CD4-positive, alpha-beta memory T cell (primary cell): ENCODE measurements at regions not wholly inside any gene's neighbourhood (a gene's known extent, or its start where the extent isn't known, plus 50 kb on each side); places are given as distances from the start of the nearest gene placed in this dataset.
"Not testable (repeated sequence)": the region's sequence is repeated elsewhere in the genome, so short reads cannot be mapped to it uniquely, and the experiment has no call there.

ENCODE experiments used
- CTCF ChIA-PET: fragments of 350-600 bp; sonication (Branson Sonifier 250); formaldehyde crosslinking; loops from one replicate; lab custom pipeline; 2021; ENCODE audit warnings: inconsistent platforms; ENCODE audit not compliant: partially characterized antibody; lab: Charles Lee
- POLR2A ChIA-PET: fragments of 350-600 bp; sonication (Branson Sonifier 250); formaldehyde crosslinking; loops from one replicate; lab custom pipeline; 2021; ENCODE audit not compliant: partially characterized antibody; lab: Charles Lee
- DNase-seq, 5 donors: peaks; one replicate each; pipeline versions ENCODE4 v3.0.0 to v3.0.0-alpha.2; 2020 to 2022; ENCODE audit warnings: mixed read lengths in 1 of 5
- H3K27ac ChIP-seq: one replicate; pipeline ENCODE4 v1.7.0; 2013; ENCODE audit warnings: low read depth, low read length
- H3K27me3 ChIP-seq: 2 replicates; pipeline ENCODE4 v1.7.0; 2013; ENCODE audit warnings: mild to moderate bottlenecking, low read length, moderate library complexity; ENCODE audit not compliant: insufficient read depth
- H3K36me3 ChIP-seq: 2 replicates; pipeline ENCODE4 v1.7.0; 2013; ENCODE audit warnings: mild to moderate bottlenecking, low read length, moderate library complexity; ENCODE audit not compliant: insufficient read depth
- H3K4me1 ChIP-seq: 2 replicates; pipeline ENCODE4 v1.7.0; 2013; ENCODE audit warnings: mild to moderate bottlenecking, low read length, moderate library complexity; ENCODE audit not compliant: insufficient read depth
- H3K4me3 ChIP-seq, 2 donors: one replicate each; pipeline ENCODE4 v1.7.0; 2013; ENCODE audit warnings: low read length in 2 of 2, mild to moderate bottlenecking in 1 of 2
- H3K9me3 ChIP-seq, 2 donors: one replicate each; pipeline ENCODE4 v1.7.0; 2013; ENCODE audit warnings: low read length in 2 of 2, control low read depth in 1 of 2; ENCODE audit not compliant: control insufficient read depth in 1 of 2
- H3K27ac Mint-ChIP-seq, 7 donors: one replicate each; pipeline ENCODE4 v1.8.0; 2020 to 2021; ENCODE audit warnings: mixed read lengths in 7 of 7, mild to moderate bottlenecking in 6 of 7, inconsistent platforms in 3 of 7, moderate library complexity in 3 of 7
- H3K27me3 Mint-ChIP-seq, 2 donors: one replicate each; pipeline ENCODE4 v1.8.0; 2020 to 2021; ENCODE audit warnings: mixed read lengths in 2 of 2
- H3K36me3 Mint-ChIP-seq, 2 donors: one replicate each; pipeline ENCODE4 v1.8.0; 2020 to 2021; ENCODE audit warnings: mixed read lengths in 2 of 2, inconsistent platforms in 1 of 2, mild to moderate bottlenecking in 1 of 2
- H3K4me1 Mint-ChIP-seq, 4 donors: one replicate each; pipeline ENCODE4 v1.8.0; 2020 to 2021; ENCODE audit warnings: mixed read lengths in 4 of 4, mild to moderate bottlenecking in 1 of 4
- H3K4me3 Mint-ChIP-seq, 8 donors: one replicate each; pipeline ENCODE4 v1.8.0; 2020 to 2021; ENCODE audit warnings: mixed read lengths in 8 of 8, mild to moderate bottlenecking in 7 of 8, moderate library complexity in 6 of 8, inconsistent platforms in 3 of 8
- H3K9me3 Mint-ChIP-seq, 8 donors: one replicate each; pipeline ENCODE4 v1.8.0; 2020 to 2021; ENCODE audit warnings: mixed read lengths in 8 of 8, mild to moderate bottlenecking in 5 of 8, inconsistent platforms in 3 of 8, moderate library complexity in 1 of 8
- intact Hi-C: fragments of 100-400 bp; cut with micrococcal nuclease; formaldehyde crosslinking; loops from one replicate; pipeline ENCODE4 v1.15.1; 2023

DNA sequence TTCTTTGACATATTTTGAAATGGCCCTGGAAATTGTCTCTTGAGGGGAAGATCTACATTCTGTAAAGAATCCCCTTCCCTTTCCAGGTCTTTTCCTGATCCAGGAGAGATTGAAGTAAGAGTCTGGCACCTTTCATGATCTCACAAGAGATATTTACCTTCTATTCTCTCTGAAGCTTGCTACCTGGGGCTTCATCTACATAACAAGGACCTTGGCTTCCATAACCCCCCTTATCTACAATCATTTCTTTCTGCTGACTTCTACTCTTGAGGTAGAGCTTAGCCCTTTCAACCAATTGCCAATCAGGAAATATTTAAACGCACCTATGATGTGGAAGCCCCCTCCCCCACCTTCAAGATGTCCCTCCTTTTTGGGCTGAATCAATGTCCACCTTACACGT lies 383.7 kb upstream of the MAGEB18 start:
- Histone ChIP-seq H3K4me1 (no peaks in the 10 kb centered on the region), H3K36me3 (no peaks in the 10 kb centered on the region), H3K27me3 (no peaks in the 10 kb centered on the region), H3K9me3 (no peaks in the 10 kb centered on the region), H3K27ac (no peak overlapping the region), H3K4me3 (no peak overlapping the region)
- no peaks in the 10 kb centered on the region for H3K4me1 Mint-ChIP-seq
- no peaks in the 10 kb centered on the region for H3K27me3 Mint-ChIP-seq
- H3K27ac Mint-ChIP-seq: no peak overlapping the region
- CTCF ChIA-PET: no interaction called here
- no peak for DNase-seq
- no peak overlapping the region for H3K4me3 Mint-ChIP-seq
- POLR2A ChIA-PET: no interaction called here
- H3K9me3 Mint-ChIP-seq: peaks cover 0 to 3% (median 0%) of the 10 kb centered on the region in 8 donors
- H3K36me3 Mint-ChIP-seq: no peaks in the 10 kb centered on the region
- intact Hi-C loops: no loop called here

DNA sequence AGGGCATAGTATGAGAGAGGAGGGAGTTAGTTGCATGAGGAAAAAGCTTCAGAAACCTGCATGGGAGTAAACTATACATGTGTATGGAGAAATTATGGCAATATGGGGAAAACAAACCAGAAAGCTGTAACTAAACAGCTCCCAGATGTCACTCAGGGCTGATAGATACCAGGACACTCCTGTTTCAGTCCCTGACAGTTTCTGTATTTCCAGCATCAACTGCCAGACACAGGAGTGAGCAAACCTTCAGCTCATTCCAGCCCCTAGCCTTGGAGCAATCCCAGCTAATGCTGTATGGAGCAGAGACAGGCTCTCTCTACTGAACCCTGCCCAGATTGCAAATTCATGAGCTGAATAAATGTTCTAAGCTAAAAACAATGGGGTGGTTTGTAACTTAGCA lies 382.9 kb upstream of the MAGEB18 start:
- Mint-ChIP-seq H3K27me3 (no peaks in the 10 kb centered on the region), H3K9me3 (peaks cover 0 to 3% (median 0%) of the 10 kb centered on the region in 8 donors), H3K27ac (no peak overlapping the region), H3K36me3 (no peaks in the 10 kb centered on the region), H3K4me1 (no peaks in the 10 kb centered on the region), H3K4me3 (no peak overlapping the region)
- DNase-seq: no peak
- no peaks in the 10 kb centered on the region for H3K4me1 ChIP-seq
- intact Hi-C loops: no loop called here
- CTCF ChIA-PET: no interaction called here
- no peak overlapping the region for H3K4me3 ChIP-seq
- POLR2A ChIA-PET: no interaction called here
- no peak overlapping the region for H3K27ac ChIP-seq
- no peaks in the 10 kb centered on the region for H3K9me3 ChIP-seq
- no peaks in the 10 kb centered on the region for H3K36me3 ChIP-seq
- no peaks in the 10 kb centered on the region for H3K27me3 ChIP-seq

GRCh38 chrX:25762656-25763055 lies 375.5 kb upstream of the MAGEB18 start:
- ChIA-PET POLR2A (no interaction called here), CTCF (no interaction called here)
- H3K36me3 Mint-ChIP-seq: no peaks in the 10 kb centered on the region
- Histone ChIP-seq H3K4me1 (no peaks in the 10 kb centered on the region), H3K36me3 (no peaks in the 10 kb centered on the region), H3K27ac (no peak overlapping the region), H3K9me3 (no peaks in the 10 kb centered on the region), H3K27me3 (no peaks in the 10 kb centered on the region), H3K4me3 (no peak overlapping the region)
- intact Hi-C loops: no loop called here
- no peak overlapping the region for H3K27ac Mint-ChIP-seq
- H3K27me3 Mint-ChIP-seq: no peaks in the 10 kb centered on the region
- H3K9me3 Mint-ChIP-seq: peaks cover 0 to 3% (median 0%) of the 10 kb centered on the region in 8 donors
- no peaks in the 10 kb centered on the region for H3K4me1 Mint-ChIP-seq
- H3K4me3 Mint-ChIP-seq: no peak overlapping the region
- no peak for DNase-seq

DNA sequence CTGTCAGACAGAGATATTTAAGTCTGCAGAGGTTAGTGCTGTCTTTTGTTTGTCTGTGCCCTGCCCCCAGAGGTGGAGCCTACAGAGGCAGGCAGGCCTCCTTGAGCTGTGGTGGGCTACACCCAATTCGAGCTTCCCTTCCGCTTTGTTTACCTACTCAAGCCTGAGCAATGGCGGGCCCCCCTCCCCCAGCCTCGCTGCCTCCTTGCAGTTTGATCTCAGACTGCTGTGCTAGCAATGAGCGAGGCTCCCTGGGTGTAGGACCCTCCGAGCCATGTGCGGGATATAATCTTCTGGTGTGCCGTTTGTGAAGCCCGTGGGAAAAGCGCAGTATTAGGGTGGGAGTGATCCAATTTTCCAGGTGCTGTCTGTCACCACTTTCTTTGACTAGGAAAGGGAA lies 366.3 kb upstream of the MAGEB18 start:
- H3K27ac ChIP-seq, H3K27me3 ChIP-seq, H3K36me3 Mint-ChIP-seq, CTCF ChIA-PET, intact Hi-C loops, H3K4me3 ChIP-seq, H3K27ac Mint-ChIP-seq, H3K9me3 ChIP-seq, H3K27me3 Mint-ChIP-seq, POLR2A ChIA-PET, H3K4me1 Mint-ChIP-seq, H3K4me3 Mint-ChIP-seq, H3K36me3 ChIP-seq, DNase-seq, H3K4me1 ChIP-seq: not testable (repeated sequence)
- peaks cover 0 to 11% (median 7%) of the 10 kb centered on the region in 8 donors for H3K9me3 Mint-ChIP-seq

GRCh38 chrX:25797796-25798195 lies 340.3 kb upstream of the MAGEB18 start:
- H3K27ac Mint-ChIP-seq, H3K9me3 Mint-ChIP-seq, CTCF ChIA-PET, DNase-seq, POLR2A ChIA-PET, H3K4me3 ChIP-seq, H3K27me3 ChIP-seq, H3K4me3 Mint-ChIP-seq, H3K9me3 ChIP-seq, H3K36me3 Mint-ChIP-seq, H3K36me3 ChIP-seq, H3K27me3 Mint-ChIP-seq, H3K4me1 Mint-ChIP-seq, H3K27ac ChIP-seq, intact Hi-C loops, H3K4me1 ChIP-seq: not testable (repeated sequence)

DNA sequence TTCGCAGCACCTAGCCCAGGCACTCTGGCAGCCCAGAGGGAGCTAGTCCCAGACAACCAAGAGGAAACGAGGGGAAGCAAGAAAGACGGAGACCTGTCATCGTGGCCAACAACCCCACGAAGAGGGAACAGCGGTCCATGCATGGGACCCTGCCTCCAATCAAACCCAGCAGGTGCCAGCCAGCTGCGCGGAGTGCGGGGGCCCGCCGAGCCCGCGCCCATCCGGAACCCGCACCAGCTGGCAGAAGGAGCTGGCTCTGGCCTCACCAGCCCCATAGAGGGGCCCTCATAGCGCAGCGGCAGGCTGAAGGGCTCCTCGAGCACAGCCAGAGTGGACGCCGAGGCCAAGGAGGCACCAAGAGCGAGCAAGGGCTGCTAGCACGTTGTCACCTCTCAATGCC lies 332.4 kb upstream of the MAGEB18 start:
- Mint-ChIP-seq H3K9me3 (peaks cover 0 to 15% (median 7%) of the 10 kb centered on the region in 8 donors), H3K4me1 (no peaks in the 10 kb centered on the region), H3K27ac (no peak overlapping the region), H3K36me3 (no peaks in the 10 kb centered on the region), H3K4me3 (no peak overlapping the region), H3K27me3 (no peaks in the 10 kb centered on the region)
- no peak for DNase-seq
- Histone ChIP-seq H3K36me3 (no peaks in the 10 kb centered on the region), H3K4me3 (no peak overlapping the region), H3K9me3 (no peaks in the 10 kb centered on the region), H3K27ac (no peak overlapping the region), H3K27me3 (no peaks in the 10 kb centered on the region), H3K4me1 (no peaks in the 10 kb centered on the region)
- ChIA-PET POLR2A (no interaction called here), CTCF (no interaction called here)
- intact Hi-C loops: no loop called here

GRCh38 chrX:25807022-25807421 lies 331.1 kb upstream of the MAGEB18 start:
- Histone ChIP-seq H3K27me3 (no peaks in the 10 kb centered on the region), H3K4me3 (no peak overlapping the region), H3K36me3 (no peaks in the 10 kb centered on the region), H3K4me1 (no peaks in the 10 kb centered on the region), H3K27ac (no peak overlapping the region), H3K9me3 (no peaks in the 10 kb centered on the region)
- H3K27ac Mint-ChIP-seq: peak overlapping the region in 1 of 7 donors; percentile 35
- H3K27me3 Mint-ChIP-seq: no peaks in the 10 kb centered on the region
- peaks cover 0 to 15% (median 7%) of the 10 kb centered on the region in 8 donors for H3K9me3 Mint-ChIP-seq
- ChIA-PET POLR2A (no interaction called here), CTCF (no interaction called here)
- intact Hi-C loops: no loop called here
- H3K4me3 Mint-ChIP-seq: no peak overlapping the region
- no peak for DNase-seq
- no peaks in the 10 kb centered on the region for H3K36me3 Mint-ChIP-seq
- H3K4me1 Mint-ChIP-seq: no peaks in the 10 kb centered on the region

DNA sequence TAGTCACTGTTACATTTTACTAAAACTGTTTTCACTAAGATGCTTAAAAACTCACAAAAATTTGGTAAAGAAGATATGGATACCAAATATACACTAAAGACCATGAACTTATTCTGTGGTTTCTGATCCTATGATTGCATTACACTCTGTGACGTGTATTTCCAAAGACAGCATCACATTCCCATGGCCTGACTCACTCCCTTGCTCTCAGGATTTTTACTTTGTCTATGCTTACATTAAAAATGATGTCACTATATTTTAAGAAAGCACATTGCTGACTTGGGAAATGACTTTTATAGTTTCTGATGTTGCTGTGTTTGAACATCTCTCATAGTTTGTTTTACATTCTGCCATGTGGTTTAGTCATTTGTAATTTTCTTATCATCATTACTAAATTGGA lies 327.9 kb upstream of the MAGEB18 start:
- H3K27ac Mint-ChIP-seq: no peak overlapping the region
- ChIA-PET CTCF (no interaction called here), POLR2A (no interaction called here)
- H3K36me3 Mint-ChIP-seq: no peaks in the 10 kb centered on the region
- H3K9me3 Mint-ChIP-seq: peaks cover 0 to 6% (median 0%) of the 10 kb centered on the region in 8 donors
- Histone ChIP-seq H3K27ac (no peak overlapping the region), H3K27me3 (no peaks in the 10 kb centered on the region), H3K9me3 (no peaks in the 10 kb centered on the region), H3K4me1 (no peaks in the 10 kb centered on the region), H3K4me3 (no peak overlapping the region), H3K36me3 (no peaks in the 10 kb centered on the region)
- no peaks in the 10 kb centered on the region for H3K27me3 Mint-ChIP-seq
- no peaks in the 10 kb centered on the region for H3K4me1 Mint-ChIP-seq
- H3K4me3 Mint-ChIP-seq: no peak overlapping the region
- no peak for DNase-seq
- intact Hi-C loops: no loop called here
